Fibroblast of lung (primary cell): ENCODE measurements at regions not wholly inside any gene's neighbourhood (a gene's known extent, or its start where the extent isn't known, plus 50 kb on each side); places are given as distances from the start of the nearest gene placed in this dataset.

Experiments
- DNase-seq, 2 donors: peaks; one replicate each; pipeline versions ENCODE4 v3.0.0 to v3.0.0-alpha.2; 2010; ENCODE audit warnings: low read depth in 2 of 2
- H2AFZ ChIP-seq: 2 replicates; pipeline ENCODE4 v1.5.1; 2012; ENCODE audit warnings: low read length, control low read depth, inconsistent platforms
- H3K27ac ChIP-seq: 2 replicates; pipeline ENCODE4 v1.5.1; 2011; ENCODE audit warnings: low read length, control low read depth; ENCODE audit not compliant: insufficient read depth
- H3K27me3 ChIP-seq: 2 replicates; pipeline ENCODE4 v1.5.1; 2011; ENCODE audit warnings: mild to moderate bottlenecking, low read length; ENCODE audit not compliant: control insufficient read depth, insufficient read depth
- H3K36me3 ChIP-seq: 2 replicates; pipeline ENCODE4 v1.5.1; 2011; ENCODE audit warnings: low read length; ENCODE audit not compliant: control insufficient read depth, insufficient read depth
- H3K4me1 ChIP-seq: 2 replicates; pipeline ENCODE4 v1.5.1; 2011; ENCODE audit warnings: low read length; ENCODE audit not compliant: control insufficient read depth, insufficient read depth; ENCODE audit errors: extremely low read depth
- H3K4me2 ChIP-seq: 2 replicates; pipeline ENCODE4 v1.5.1; 2011; ENCODE audit warnings: low read length, control low read depth; ENCODE audit not compliant: insufficient read depth; ENCODE audit errors: extremely low read depth
- H3K4me3 ChIP-seq, 4 experiments: fragments of 200-600 bp in 1 of 4; sonication (generic) in 1 of 4; replicated peaks in 1 of 4; 2 replicates each; pipeline ENCODE4 v1.5.1; 2011 to 2016; ENCODE audit warnings: low read length in 4 of 4, low read depth in 3 of 4, mild to moderate bottlenecking in 3 of 4, control low read depth in 2 of 4, inconsistent platforms in 1 of 4, mixed read lengths in 1 of 4; ENCODE audit not compliant: insufficient read depth in 1 of 4; ENCODE audit errors: control extremely low read depth in 1 of 4
- H3K79me2 ChIP-seq: 2 replicates; pipeline ENCODE4 v1.5.1; 2012; ENCODE audit warnings: mild to moderate bottlenecking, low read length, inconsistent platforms; ENCODE audit not compliant: control insufficient read depth, insufficient read depth
- H3K9ac ChIP-seq: 2 replicates; pipeline ENCODE4 v1.5.1; 2011; ENCODE audit warnings: mild to moderate bottlenecking, low read length, control low read depth; ENCODE audit not compliant: insufficient read depth
- H3K9me3 ChIP-seq: 2 replicates; pipeline ENCODE4 v1.5.1; 2012; ENCODE audit warnings: low read depth, low read length; ENCODE audit not compliant: control insufficient read depth, insufficient read depth
- H4K20me1 ChIP-seq: 2 replicates; pipeline ENCODE4 v1.5.1; 2011; ENCODE audit warnings: low read length; ENCODE audit not compliant: control insufficient read depth, insufficient read depth; ENCODE audit errors: extremely low read depth
- CTCF ChIP-seq, 2 donors: IDR thresholded peaks in 1 of 2; conservative IDR thresholded peaks in 1 of 2; 1 replicate in 1 of 2; 2 replicates in 1 of 2; pipeline ENCODE4 v1.5.1; 2011 to 2012; ENCODE audit warnings: low read length in 2 of 2, control low read depth in 1 of 2, inconsistent platforms in 1 of 2, low read depth in 1 of 2, mild to moderate bottlenecking in 1 of 2
- EZH2 ChIP-seq: IDR thresholded peaks from 2 replicates; pipeline ENCODE4 v1.5.1; 2012; ENCODE audit warnings: low read length, control low read depth, mild to moderate bottlenecking; ENCODE audit errors: missing control alignments

- Histone ChIP-seq H3K4me2 (no peak overlapping the region), H3K79me2 (no peaks in the 10 kb centered on the region), H3K36me3 (no peaks in the 10 kb centered on the region), H3K27ac (no peak overlapping the region), H3K9ac (no peak overlapping the region), H3K4me1 (no peaks in the 10 kb centered on the region), H4K20me1 (no peaks in the 10 kb centered on the region), H3K27me3 (no peaks in the 10 kb centered on the region), H3K4me3 (no peak overlapping the region), H3K9me3 (no peaks in the 10 kb centered on the region), H2AFZ (no peak overlapping the region)
- DNase-seq = peak in 1 of 2 donors; percentile 2
- peak in 1 of 2 donors; percentile 28 for TF ChIP-seq CTCF (conservative IDR thresholded peaks at IDR 0.05 in 1 of 2, IDR thresholded peaks at IDR 0.05 in 1 of 2; ENCODE audit: low read depth in 1 of 2, low read length in 2 of 2)
- no peak for TF ChIP-seq EZH2
These were observed 220.2 kb upstream of the MAD2L1 start for GRCh38 chr4:120286813-120287212.

GRCh38 chr4:120281581-120281980, 214.9 kb upstream of the MAD2L1 start:
- TF ChIP-seq EZH2 (no peak), CTCF (conservative IDR thresholded peaks at IDR 0.05 in 1 of 2, IDR thresholded peaks at IDR 0.05 in 1 of 2; ENCODE audit: low read depth in 1 of 2, low read length in 2 of 2) (no peak)
- Histone ChIP-seq H3K27ac (no peak overlapping the region), H3K79me2 (no peaks in the 10 kb centered on the region), H2AFZ (no peak overlapping the region), H3K9me3 (no peaks in the 10 kb centered on the region), H3K36me3 (no peaks in the 10 kb centered on the region), H3K4me1 (no peaks in the 10 kb centered on the region), H3K9ac (no peak overlapping the region), H3K4me2 (no peak overlapping the region), H3K4me3 (no peak overlapping the region), H3K27me3 (no peaks in the 10 kb centered on the region), H4K20me1 (no peaks in the 10 kb centered on the region)
- peak in 1 of 2 donors; percentile 45 for DNase-seq

GRCh38 chr4:120277391-120277790, 210.7 kb upstream of the MAD2L1 start:
- H3K4me3 ChIP-seq = no peak overlapping the region
- H3K4me2 ChIP-seq = no peak overlapping the region
- no peak for DNase-seq
- TF ChIP-seq CTCF (conservative IDR thresholded peaks at IDR 0.05 in 1 of 2, IDR thresholded peaks at IDR 0.05 in 1 of 2; ENCODE audit: low read depth in 1 of 2, low read length in 2 of 2) (no peak), EZH2 (no peak)
- H3K36me3 ChIP-seq = no peaks in the 10 kb centered on the region
- H3K27ac ChIP-seq = no peak overlapping the region
- H3K27me3 ChIP-seq = no peaks in the 10 kb centered on the region
- H3K4me1 ChIP-seq = no peaks in the 10 kb centered on the region
- no peaks in the 10 kb centered on the region for H4K20me1 ChIP-seq
- H3K9ac ChIP-seq = no peak overlapping the region
- H3K79me2 ChIP-seq = no peaks in the 10 kb centered on the region
- no peak overlapping the region for H2AFZ ChIP-seq
- H3K9me3 ChIP-seq = no peaks in the 10 kb centered on the region
